ENCODE measurements at regions not wholly inside any gene's neighbourhood (a gene's known extent, or its start where the extent isn't known, plus 50 kb on each side); places are given as distances from the start of the nearest gene placed in this dataset.

DNA sequence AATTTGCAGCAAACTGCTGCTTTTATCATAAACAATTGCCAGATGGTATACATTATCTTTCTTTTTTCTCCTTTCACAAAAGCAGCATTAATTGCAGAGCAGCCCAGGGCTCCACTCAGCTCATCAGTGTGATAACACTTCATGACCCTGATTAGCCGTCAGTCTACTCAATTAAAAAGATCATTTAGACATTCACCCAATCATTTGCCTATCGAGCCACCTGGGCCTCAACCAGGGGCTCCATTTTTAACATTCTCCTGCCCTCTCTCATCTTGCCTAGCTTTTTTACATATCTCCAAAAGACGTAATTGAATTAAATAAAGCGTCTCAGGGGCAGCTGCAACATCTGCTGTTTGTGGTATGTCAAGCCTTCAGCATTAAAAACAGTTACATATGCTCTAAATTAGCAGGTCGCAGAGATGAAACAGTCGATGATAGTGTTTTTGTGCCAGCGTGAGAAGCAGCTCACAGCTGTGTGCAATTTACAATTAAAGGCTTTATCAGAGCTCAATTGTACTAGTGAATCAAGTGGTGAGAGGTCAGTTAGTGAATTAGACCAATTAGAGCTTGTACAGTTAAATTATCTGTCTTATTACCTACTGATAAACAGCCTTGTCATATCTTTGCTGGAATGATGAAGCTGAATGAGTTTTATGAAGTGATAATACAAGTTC, 522.5 kb downstream of the ETV1 start:
- TF ChIP-seq CTCF (IDR thresholded peaks at IDR 0.05; ENCODE audit: low read depth, low read length, missing input control) (no peak), EGR1 (IDR thresholded peaks at IDR 0.05; ENCODE audit: low read depth in 2 of 2) (no peak), HNF4A (conservative IDR thresholded peaks at IDR 0.05) (no peak), GABPA (IDR thresholded peaks at IDR 0.05 in 1 of 2, conservative IDR thresholded peaks at IDR 0.05 in 1 of 2) (no peak), JUND (IDR thresholded peaks at IDR 0.05) (no peak), TAF1 (conservative IDR thresholded peaks at IDR 0.05) (no peak), HNF4G (IDR thresholded peaks at IDR 0.05) (no peak)
- TF ChIP-seq, protein P1, sequence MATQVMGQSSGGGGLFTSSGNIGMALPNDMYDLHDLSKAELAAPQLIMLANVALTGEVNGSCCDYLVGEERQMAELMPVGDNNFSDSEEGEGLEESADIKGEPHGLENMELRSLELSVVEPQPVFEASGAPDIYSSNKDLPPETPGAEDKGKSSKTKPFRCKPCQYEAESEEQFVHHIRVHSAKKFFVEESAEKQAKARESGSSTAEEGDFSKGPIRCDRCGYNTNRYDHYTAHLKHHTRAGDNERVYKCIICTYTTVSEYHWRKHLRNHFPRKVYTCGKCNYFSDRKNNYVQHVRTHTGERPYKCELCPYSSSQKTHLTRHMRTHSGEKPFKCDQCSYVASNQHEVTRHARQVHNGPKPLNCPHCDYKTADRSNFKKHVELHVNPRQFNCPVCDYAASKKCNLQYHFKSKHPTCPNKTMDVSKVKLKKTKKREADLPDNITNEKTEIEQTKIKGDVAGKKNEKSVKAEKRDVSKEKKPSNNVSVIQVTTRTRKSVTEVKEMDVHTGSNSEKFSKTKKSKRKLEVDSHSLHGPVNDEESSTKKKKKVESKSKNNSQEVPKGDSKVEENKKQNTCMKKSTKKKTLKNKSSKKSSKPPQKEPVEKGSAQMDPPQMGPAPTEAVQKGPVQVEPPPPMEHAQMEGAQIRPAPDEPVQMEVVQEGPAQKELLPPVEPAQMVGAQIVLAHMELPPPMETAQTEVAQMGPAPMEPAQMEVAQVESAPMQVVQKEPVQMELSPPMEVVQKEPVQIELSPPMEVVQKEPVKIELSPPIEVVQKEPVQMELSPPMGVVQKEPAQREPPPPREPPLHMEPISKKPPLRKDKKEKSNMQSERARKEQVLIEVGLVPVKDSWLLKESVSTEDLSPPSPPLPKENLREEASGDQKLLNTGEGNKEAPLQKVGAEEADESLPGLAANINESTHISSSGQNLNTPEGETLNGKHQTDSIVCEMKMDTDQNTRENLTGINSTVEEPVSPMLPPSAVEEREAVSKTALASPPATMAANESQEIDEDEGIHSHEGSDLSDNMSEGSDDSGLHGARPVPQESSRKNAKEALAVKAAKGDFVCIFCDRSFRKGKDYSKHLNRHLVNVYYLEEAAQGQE (IDR thresholded peaks at IDR 0.05): no peak
- TF ChIP-seq, protein P2, sequence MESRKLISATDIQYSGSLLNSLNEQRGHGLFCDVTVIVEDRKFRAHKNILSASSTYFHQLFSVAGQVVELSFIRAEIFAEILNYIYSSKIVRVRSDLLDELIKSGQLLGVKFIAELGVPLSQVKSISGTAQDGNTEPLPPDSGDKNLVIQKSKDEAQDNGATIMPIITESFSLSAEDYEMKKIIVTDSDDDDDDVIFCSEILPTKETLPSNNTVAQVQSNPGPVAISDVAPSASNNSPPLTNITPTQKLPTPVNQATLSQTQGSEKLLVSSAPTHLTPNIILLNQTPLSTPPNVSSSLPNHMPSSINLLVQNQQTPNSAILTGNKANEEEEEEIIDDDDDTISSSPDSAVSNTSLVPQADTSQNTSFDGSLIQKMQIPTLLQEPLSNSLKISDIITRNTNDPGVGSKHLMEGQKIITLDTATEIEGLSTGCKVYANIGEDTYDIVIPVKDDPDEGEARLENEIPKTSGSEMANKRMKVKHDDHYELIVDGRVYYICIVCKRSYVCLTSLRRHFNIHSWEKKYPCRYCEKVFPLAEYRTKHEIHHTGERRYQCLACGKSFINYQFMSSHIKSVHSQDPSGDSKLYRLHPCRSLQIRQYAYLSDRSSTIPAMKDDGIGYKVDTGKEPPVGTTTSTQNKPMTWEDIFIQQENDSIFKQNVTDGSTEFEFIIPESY (IDR thresholded peaks at IDR 0.05): no peak

Data from liver (tissue), 3 donors.